ENCODE measurements at regions not wholly inside any gene's neighbourhood (a gene's known extent, or its start where the extent isn't known, plus 50 kb on each side); places are given as distances from the start of the nearest gene placed in this dataset.

- DNase-seq (ENCODE audit: low read depth in 1 of 2, low spot score in 1 of 2), result no peak
Observed at GRCh38 chr2:64400105-64400728, 53.7 kb upstream of the LGALSL start.

GRCh38 chr2:64400733-64401528 lies 53.0 kb upstream of the LGALSL start:
- no peak for DNase-seq (ENCODE audit: low read depth in 1 of 2, low spot score in 1 of 2)

GRCh38 chr2:64401529-64401880 lies 52.5 kb upstream of the LGALSL start:
- DNase-seq (ENCODE audit: low read depth in 1 of 2, low spot score in 1 of 2), result no peak

- DNase-seq (ENCODE audit: low read depth in 1 of 2, low spot score in 1 of 2), result no peak
Observed at GRCh38 chr2:64402876-64403275, 51.1 kb upstream of the LGALSL start.

GRCh38 chr2:64403426-64403825 lies 50.5 kb upstream of the LGALSL start:
- DNase-seq (ENCODE audit: low read depth in 1 of 2, low spot score in 1 of 2), result no peak

- no peak for DNase-seq (ENCODE audit: low read depth in 1 of 2, low spot score in 1 of 2)
Observed at GRCh38 chr2:64404002-64404731, 49.8 kb upstream of the LGALSL start.
